B cell (primary cell): ENCODE measurements at regions not wholly inside any gene's neighbourhood (a gene's known extent, or its start where the extent isn't known, plus 50 kb on each side); places are given as distances from the start of the nearest gene placed in this dataset.

Experiments used
- ATAC-seq: fragments of 200-7000 bp; cut with Tn5 transposase; one replicate; pipeline ENCODE4 v1.10.0; 2021; ENCODE audit warnings: low read depth, mild to moderate bottlenecking, moderate number of reproducible peaks, moderate library complexity
- CTCF ChIA-PET: fragments of 350-600 bp; sonication (Branson Sonifier 250); formaldehyde crosslinking; loops from one replicate; lab custom pipeline; 2021; ENCODE audit warnings: antibody characterized with exemption, inconsistent platforms; lab: Charles Lee
- POLR2A ChIA-PET: fragments of 350-600 bp; sonication (Branson Sonifier 250); formaldehyde crosslinking; loops from one replicate; lab custom pipeline; 2021; ENCODE audit warnings: antibody characterized with exemption; lab: Charles Lee
- DNase-seq: peaks from one replicate; pipeline ENCODE4 v3.0.0; 2013
- H2AFZ ChIP-seq: 2 replicates; pipeline ENCODE4 v1.6.1; 2012; ENCODE audit warnings: mild to moderate bottlenecking, low read depth, low read length; ENCODE audit not compliant: insufficient read depth, poor library complexity, severe bottlenecking
- H3K27ac ChIP-seq, 2 donors: 1 replicate in 1 of 2; 2 replicates in 1 of 2; pipeline ENCODE4 v1.5.1; 2012 to 2013; ENCODE audit warnings: low read length in 2 of 2, mild to moderate bottlenecking in 2 of 2, moderate library complexity in 1 of 2
- H3K27me3 ChIP-seq, 4 experiments: fragments of 200-600 bp in 1 of 4; sonication (generic) in 1 of 4; replicated peaks in 1 of 4; 1 replicate in 2 of 4; 2 replicates in 2 of 4; pipeline versions ENCODE4 v1.6.1 to v1.7.0; 2013 to 2016; ENCODE audit warnings: low read length in 3 of 4, mild to moderate bottlenecking in 2 of 4, mixed read lengths in 1 of 4, moderate library complexity in 1 of 4; ENCODE audit not compliant: insufficient read depth in 4 of 4, control insufficient read depth in 3 of 4; ENCODE audit errors: control extremely low read depth in 1 of 4
- H3K36me3 ChIP-seq, 2 experiments: replicated peaks in 1 of 2; 1 replicate in 1 of 2; 2 replicates in 1 of 2; pipeline versions ENCODE4 v1.6.1 to v1.7.1; 2013; ENCODE audit warnings: low read length in 1 of 2; ENCODE audit not compliant: insufficient read depth in 2 of 2, control insufficient read depth in 1 of 2; ENCODE audit errors: control extremely low read depth in 1 of 2, extremely low read depth in 1 of 2
- H3K4me1 ChIP-seq, 2 donors: fragments of 200-600 bp in 1 of 2; sonication (generic) in 1 of 2; 1 replicate in 1 of 2; 2 replicates in 1 of 2; pipeline versions ENCODE4 v1.5.1 to v1.6.1; 2013 to 2017; ENCODE audit warnings: low read length in 2 of 2; ENCODE audit not compliant: control insufficient read depth in 2 of 2, insufficient read depth in 2 of 2
- H3K4me2 ChIP-seq: replicated peaks from 2 replicates; pipeline ENCODE3; 2012; ENCODE audit warnings: mild to moderate bottlenecking, low read depth, low read length; ENCODE audit not compliant: poor library complexity, severe bottlenecking
- H3K4me3 ChIP-seq, 5 experiments: fragments of 200-600 bp in 1 of 5; sonication (generic) in 1 of 5; 1 replicate in 3 of 5; 2 replicates in 2 of 5; pipeline versions ENCODE4 v1.5.1 to v1.7.0; 2011 to 2016; ENCODE audit warnings: low read length in 4 of 5, mild to moderate bottlenecking in 4 of 5, low read depth in 2 of 5, control low read depth in 1 of 5, moderate library complexity in 1 of 5; ENCODE audit not compliant: insufficient read depth in 1 of 5; ENCODE audit errors: control extremely low read depth in 1 of 5, extremely low read depth in 1 of 5
- H3K79me2 ChIP-seq: fragments of 200-600 bp; sonication (generic); one replicate; pipeline ENCODE4 v1.6.0; 2016; ENCODE audit warnings: low read length; ENCODE audit not compliant: control insufficient read depth, insufficient read depth
- H3K9ac ChIP-seq: fragments of 200-600 bp; sonication (generic); 2 replicates; pipeline ENCODE4 v1.6.1; 2017; ENCODE audit warnings: mild to moderate bottlenecking, low read length, moderate library complexity
- H3K9me3 ChIP-seq, 3 donors: one replicate each; pipeline versions ENCODE4 v1.6.1 to v1.7.1; 2013; ENCODE audit warnings: low read length in 2 of 3; ENCODE audit not compliant: control insufficient read depth in 2 of 3, insufficient read depth in 1 of 3; ENCODE audit errors: control extremely low read depth in 1 of 3
- H4K20me1 ChIP-seq: 2 replicates; pipeline ENCODE4 v1.6.0; 2012; ENCODE audit warnings: mild to moderate bottlenecking, low read length; ENCODE audit not compliant: insufficient read depth, control insufficient read depth, poor library complexity, severe bottlenecking
- H3K27ac Mint-ChIP-seq: one replicate; pipeline ENCODE4 v1.8.0; 2021; ENCODE audit warnings: mixed read lengths
- H3K27me3 Mint-ChIP-seq: one replicate; pipeline ENCODE4 v1.8.0; 2021; ENCODE audit warnings: mixed read lengths
- H3K4me1 Mint-ChIP-seq: one replicate; pipeline ENCODE4 v1.8.0; 2021; ENCODE audit warnings: mixed read lengths
- H3K4me3 Mint-ChIP-seq: one replicate; pipeline ENCODE4 v1.8.0; 2021; ENCODE audit warnings: mixed read lengths
- H3K9me3 Mint-ChIP-seq: one replicate; pipeline ENCODE4 v1.8.0; 2022; ENCODE audit warnings: mixed read lengths; ENCODE audit not compliant: insufficient read depth
- CTCF ChIP-seq: fragments of 200-600 bp; IDR thresholded peaks from one replicate; pipeline ENCODE4 v1.8.0; 2022; ENCODE audit warnings: antibody characterized with exemption, mild to moderate bottlenecking
- EZH2 ChIP-seq: IDR thresholded peaks from 2 replicates; pipeline ENCODE4 v1.6.1; 2012; ENCODE audit warnings: borderline replicate concordance, low read depth, mild to moderate bottlenecking, moderate library complexity, low read length; ENCODE audit not compliant: insufficient read depth, poor library complexity, severe bottlenecking
- WGBS: methylation state at CpG from one replicate; pipeline ENCODE4 v1.1.5; 2013; ENCODE audit warnings: missing lambda C conversion rate; ENCODE audit not compliant: insufficient coverage; 5-methylcytosine and 5-hydroxymethylcytosine counted together
- intact Hi-C: fragments of 100-400 bp; cut with micrococcal nuclease; formaldehyde crosslinking; loops from one replicate; pipeline ENCODE4 v1.10.0; 2022

DNA sequence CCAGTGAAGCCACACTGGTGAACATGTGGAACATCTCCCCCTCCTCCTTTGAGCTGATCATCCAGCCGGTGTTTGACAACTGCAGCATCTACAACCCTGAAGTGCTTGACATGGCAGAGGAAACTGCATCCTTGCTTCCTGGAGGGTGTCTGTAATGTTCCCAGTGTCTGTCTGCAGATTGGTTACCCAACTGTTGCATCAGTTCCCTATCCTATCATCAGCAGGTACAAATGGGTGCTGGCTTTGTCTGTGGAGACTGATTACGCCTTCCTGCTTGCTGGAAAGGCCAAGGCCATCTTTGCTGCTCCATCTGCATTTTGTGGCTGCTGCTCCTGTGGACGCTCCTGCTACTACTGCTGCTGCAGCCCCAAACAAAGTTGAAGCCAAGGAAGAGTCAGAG, 83.5 kb downstream of the SKA1 start:
- Histone ChIP-seq H3K4me1 (no peaks in the 10 kb centered on the region), H3K27ac (no peak overlapping the region), H3K4me3 (no peak overlapping the region), H3K79me2 (no peaks in the 10 kb centered on the region), H4K20me1 (no peaks in the 10 kb centered on the region), H3K9ac (no peak overlapping the region), H3K9me3 (no peaks in the 10 kb centered on the region), H3K36me3 (no peaks in the 10 kb centered on the region), H3K27me3 (no peaks in the 10 kb centered on the region), H2AFZ (no peak overlapping the region), H3K4me2 (no peak overlapping the region)
- no peak overlapping the region for H3K27ac Mint-ChIP-seq
- H3K4me3 Mint-ChIP-seq: no peak overlapping the region
- no peaks in the 10 kb centered on the region for H3K9me3 Mint-ChIP-seq
- POLR2A ChIA-PET: no interaction called here
- no peak for DNase-seq
- 100% methylated on average over 2 of the region's 3 CpGs for WGBS
- no peak for TF ChIP-seq EZH2
- H3K27me3 Mint-ChIP-seq: peaks cover 20% of the 10 kb centered on the region
- intact Hi-C loops: no loop called here
- H3K4me1 Mint-ChIP-seq: no peaks in the 10 kb centered on the region
- CTCF ChIA-PET: no interaction called here
- ATAC-seq: no peak

- no peak overlapping the region for H3K9ac ChIP-seq
- H4K20me1 ChIP-seq: no peaks in the 10 kb centered on the region
- ATAC-seq (no peak), DNase-seq (no peak)
- no peaks in the 10 kb centered on the region for H3K4me1 ChIP-seq
- CTCF ChIA-PET: no interaction called here
- H3K27ac Mint-ChIP-seq: no peak overlapping the region
- no peaks in the 10 kb centered on the region for H3K9me3 Mint-ChIP-seq
- no peaks in the 10 kb centered on the region for H3K4me1 Mint-ChIP-seq
- POLR2A ChIA-PET: no interaction called here
- no peak overlapping the region for H3K27ac ChIP-seq
- no peaks in the 10 kb centered on the region for H3K36me3 ChIP-seq
- intact Hi-C loops: no loop called here
- no peak overlapping the region for H2AFZ ChIP-seq
- no peak overlapping the region for H3K4me2 ChIP-seq
- no peaks in the 10 kb centered on the region for H3K9me3 ChIP-seq
- 33% methylated on average over 1 of the region's 2 CpGs for WGBS
- H3K79me2 ChIP-seq: no peaks in the 10 kb centered on the region
- peaks cover 16% of the 10 kb centered on the region for H3K27me3 Mint-ChIP-seq
- TF ChIP-seq CTCF (no peak), EZH2 (no peak)
- no peak overlapping the region for H3K4me3 ChIP-seq
- H3K4me3 Mint-ChIP-seq: no peak overlapping the region
- no peaks in the 10 kb centered on the region for H3K27me3 ChIP-seq
These were observed 84.0 kb downstream of the SKA1 start for GRCh38 chr18:50458796-50459195.
